NCI-H524 (cell line): ENCODE measurements at regions not wholly inside any gene's neighbourhood (a gene's known extent, or its start where the extent isn't known, plus 50 kb on each side); places are given as distances from the start of the nearest gene placed in this dataset.
"Not testable (repeated sequence)": the region's sequence is repeated elsewhere in the genome, so short reads cannot be mapped to it uniquely, and the experiment has no call there.

Source experiments
- DNase-seq, 2 experiments: peaks; one replicate each; lab custom pipeline; 2025; lab: John Stamatoyannopoulos, UW

DNA sequence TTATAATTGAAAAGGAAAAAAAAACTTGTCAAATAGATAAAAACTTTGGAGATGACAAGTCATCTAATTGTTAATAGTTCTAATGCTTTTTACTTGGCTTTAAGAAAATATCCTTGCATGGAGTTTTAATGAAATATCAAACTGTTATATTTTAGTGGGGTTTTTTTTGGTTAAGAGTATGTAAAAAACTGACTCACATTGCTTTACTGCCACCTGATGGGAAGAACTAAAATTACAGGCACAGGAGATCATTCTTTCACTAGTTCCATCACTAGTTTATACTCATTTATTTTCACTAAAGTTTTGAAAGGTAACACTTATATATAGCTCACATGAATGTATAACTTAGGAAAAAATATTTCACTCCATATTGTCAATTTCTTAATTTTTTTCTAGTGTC lies 309.1 kb downstream of the LMBRD1 start:
- no peak for DNase-seq

DNA sequence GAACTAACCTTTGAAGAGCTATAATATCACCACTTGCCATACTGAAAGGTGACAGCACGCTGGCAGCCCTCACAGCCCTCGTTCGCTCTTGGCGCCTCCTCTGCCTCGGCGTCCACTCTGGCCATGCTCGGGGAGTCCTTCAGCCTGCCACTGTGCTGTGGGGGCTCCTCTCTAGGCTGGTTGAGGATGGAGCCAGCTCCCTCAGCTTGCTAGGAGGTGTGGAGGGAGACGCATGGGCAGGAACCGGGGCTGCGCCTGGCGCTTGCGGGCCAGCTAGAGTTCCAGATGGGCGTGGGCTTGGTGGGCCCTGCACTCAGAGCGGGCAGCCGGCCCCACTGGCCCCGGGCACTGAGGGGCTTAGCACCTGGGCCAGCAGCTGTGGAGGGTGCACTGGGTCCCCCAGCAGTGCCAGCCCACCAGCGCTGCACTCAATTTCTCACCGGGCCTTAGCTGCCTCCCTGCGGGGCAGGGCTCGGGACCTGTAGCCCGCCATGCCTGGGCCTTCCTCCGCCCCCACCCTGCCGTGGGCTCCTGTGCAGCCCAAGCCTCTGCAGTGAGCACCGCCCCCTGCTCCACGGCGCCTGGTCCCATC lies 329.7 kb downstream of the LMBRD1 start:
- DNase-seq: no peak

- no peak for DNase-seq
Measured at GRCh38 chr6:69465866-69466265, 330.9 kb downstream of the LMBRD1 start.

GRCh38 chr6:69456086-69456485 lies 340.7 kb downstream of the LMBRD1 start:
- no peak for DNase-seq

GRCh38 chr6:69454619-69455018 lies 342.2 kb downstream of the LMBRD1 start:
- DNase-seq: not testable (repeated sequence)

GRCh38 chr6:69450493-69450892 lies 346.3 kb downstream of the LMBRD1 start:
- DNase-seq: not testable (repeated sequence)

- DNase-seq: no peak
Measured at GRCh38 chr6:69449887-69450286, 346.9 kb downstream of the LMBRD1 start.
